ENCODE measurements at regions not wholly inside any gene's neighbourhood (a gene's known extent, or its start where the extent isn't known, plus 50 kb on each side); places are given as distances from the start of the nearest gene placed in this dataset.

DNA sequence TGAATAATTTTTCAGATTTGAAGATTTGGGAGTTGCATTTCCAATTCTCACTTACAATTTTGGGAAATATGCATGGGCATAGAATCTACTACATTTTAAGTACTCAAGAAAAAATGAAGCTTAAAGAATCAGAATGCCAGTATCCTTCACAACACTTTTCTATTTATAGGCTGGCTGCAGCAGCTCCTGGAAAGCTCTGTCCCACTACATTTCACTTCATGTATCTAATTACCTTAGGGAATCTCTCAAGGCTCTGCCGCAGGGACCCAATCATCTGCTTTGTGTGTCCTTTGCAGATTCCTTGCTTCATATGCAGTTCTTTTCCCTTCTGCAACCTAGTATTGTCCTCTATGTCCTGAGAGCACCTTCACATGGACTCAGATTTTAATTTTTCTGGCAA is 102.9 kb downstream of the NUP35 start:
- TF ChIP-seq, protein P1, sequence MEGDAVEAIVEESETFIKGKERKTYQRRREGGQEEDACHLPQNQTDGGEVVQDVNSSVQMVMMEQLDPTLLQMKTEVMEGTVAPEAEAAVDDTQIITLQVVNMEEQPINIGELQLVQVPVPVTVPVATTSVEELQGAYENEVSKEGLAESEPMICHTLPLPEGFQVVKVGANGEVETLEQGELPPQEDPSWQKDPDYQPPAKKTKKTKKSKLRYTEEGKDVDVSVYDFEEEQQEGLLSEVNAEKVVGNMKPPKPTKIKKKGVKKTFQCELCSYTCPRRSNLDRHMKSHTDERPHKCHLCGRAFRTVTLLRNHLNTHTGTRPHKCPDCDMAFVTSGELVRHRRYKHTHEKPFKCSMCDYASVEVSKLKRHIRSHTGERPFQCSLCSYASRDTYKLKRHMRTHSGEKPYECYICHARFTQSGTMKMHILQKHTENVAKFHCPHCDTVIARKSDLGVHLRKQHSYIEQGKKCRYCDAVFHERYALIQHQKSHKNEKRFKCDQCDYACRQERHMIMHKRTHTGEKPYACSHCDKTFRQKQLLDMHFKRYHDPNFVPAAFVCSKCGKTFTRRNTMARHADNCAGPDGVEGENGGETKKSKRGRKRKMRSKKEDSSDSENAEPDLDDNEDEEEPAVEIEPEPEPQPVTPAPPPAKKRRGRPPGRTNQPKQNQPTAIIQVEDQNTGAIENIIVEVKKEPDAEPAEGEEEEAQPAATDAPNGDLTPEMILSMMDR (IDR thresholded peaks at IDR 0.05) = no peak
- TF ChIP-seq POLR2A (IDR thresholded peaks at IDR 0.05) (no peak), POLR2AphosphoS5 (IDR thresholded peaks at IDR 0.05; ENCODE audit: insufficient read depth in 1 of 2, low read depth in 1 of 2) (no peak)

Measured in vagina (tissue), 2 donors.